Colonic mucosa (tissue), 4 donors: ENCODE measurements at regions not wholly inside any gene's neighbourhood (a gene's known extent, or its start where the extent isn't known, plus 50 kb on each side); places are given as distances from the start of the nearest gene placed in this dataset.

Experiments used
- DNase-seq: peaks from one replicate; pipeline ENCODE4 v3.0.0-alpha.2; 2020
- H3K27ac ChIP-seq: fragments of 200-600 bp; one replicate; pipeline ENCODE4 v1.8.0; 2021
- H3K27me3 ChIP-seq: fragments of 200-600 bp; one replicate; pipeline ENCODE4 v1.8.0; 2021
- H3K36me3 ChIP-seq: fragments of 200-600 bp; one replicate; pipeline ENCODE4 v1.8.0; 2021
- H3K4me1 ChIP-seq: fragments of 200-600 bp; one replicate; pipeline ENCODE4 v1.8.0; 2021; ENCODE audit warnings: mild to moderate bottlenecking
- H3K4me3 ChIP-seq: fragments of 200-600 bp; one replicate; pipeline ENCODE4 v1.8.0; 2021
- H3K9ac ChIP-seq, 2 donors: one replicate each; pipeline ENCODE4 v1.7.0; 2013; ENCODE audit warnings: control low read depth in 2 of 2, low read depth in 2 of 2, low read length in 2 of 2
- H3K9me3 ChIP-seq: fragments of 200-600 bp; one replicate; pipeline ENCODE4 v1.8.0; 2021
- CTCF ChIP-seq: fragments of 200-600 bp; IDR thresholded peaks from one replicate; pipeline ENCODE4 v1.8.0; 2022; ENCODE audit warnings: antibody characterized with exemption, mild to moderate bottlenecking
- intact Hi-C: fragments of 100-400 bp; cut with DNase I; formaldehyde crosslinking; loops from one replicate; pipeline ENCODE4 v1.14.1; 2022
- donor health status: healthy.
- donor health status: DM: no; HTN: no; CAD: no.
- donor health status: DM: no; HTN: no; CAD: no.

- Histone ChIP-seq H3K36me3 (no peaks in the 10 kb centered on the region), H3K27me3 (no peaks in the 10 kb centered on the region), H3K9me3 (no peaks in the 10 kb centered on the region), H3K9ac (no peak overlapping the region), H3K27ac (no peak overlapping the region), H3K4me1 (no peaks in the 10 kb centered on the region), H3K4me3 (no peak overlapping the region)
- intact Hi-C loops: no loop called here
- no peak for TF ChIP-seq CTCF
- no peak for DNase-seq
Measured at GRCh38 chr3:40837300-40837699, 312.5 kb downstream of the ZNF621 start.

GRCh38 chr3:40841131-40841530 is 316.4 kb downstream of the ZNF621 start:
- Histone ChIP-seq H3K9me3 (no peaks in the 10 kb centered on the region), H3K4me1 (no peaks in the 10 kb centered on the region), H3K27me3 (no peaks in the 10 kb centered on the region), H3K9ac (no peak overlapping the region), H3K27ac (no peak overlapping the region), H3K4me3 (no peak overlapping the region), H3K36me3 (no peaks in the 10 kb centered on the region)
- intact Hi-C loops: no loop called here
- no peak for DNase-seq
- no peak for TF ChIP-seq CTCF

- no peak overlapping the region for H3K4me3 ChIP-seq
- no peak overlapping the region for H3K9ac ChIP-seq
- H3K27me3 ChIP-seq: no peaks in the 10 kb centered on the region
- no peaks in the 10 kb centered on the region for H3K9me3 ChIP-seq
- no peaks in the 10 kb centered on the region for H3K4me1 ChIP-seq
- intact Hi-C loops: no loop called here
- H3K36me3 ChIP-seq: no peaks in the 10 kb centered on the region
- DNase-seq: no peak
- TF ChIP-seq CTCF: no peak
- H3K27ac ChIP-seq: no peak overlapping the region
Measured at GRCh38 chr3:40841570-40842109, 316.9 kb downstream of the ZNF621 start.

GRCh38 chr3:40842714-40843113 is 318.0 kb downstream of the ZNF621 start:
- H3K27ac ChIP-seq: no peak overlapping the region
- no peak overlapping the region for H3K9ac ChIP-seq
- no peak for DNase-seq

GRCh38 chr3:40843208-40843624 is 318.5 kb downstream of the ZNF621 start:
- no peaks in the 10 kb centered on the region for H3K9me3 ChIP-seq
- no peaks in the 10 kb centered on the region for H3K4me1 ChIP-seq
- no peak overlapping the region for H3K27ac ChIP-seq
- DNase-seq: no peak
- H3K4me3 ChIP-seq: no peak overlapping the region
- TF ChIP-seq CTCF: no peak
- H3K36me3 ChIP-seq: no peaks in the 10 kb centered on the region
- H3K27me3 ChIP-seq: no peaks in the 10 kb centered on the region
- no peak overlapping the region for H3K9ac ChIP-seq
- intact Hi-C loops: no loop called here

More at GRCh38 chr3:40842714-40843113, 318.0 kb downstream of the ZNF621 start:
- Histone ChIP-seq H3K36me3 (no peaks in the 10 kb centered on the region), H3K4me1 (no peaks in the 10 kb centered on the region), H3K27me3 (no peaks in the 10 kb centered on the region), H3K4me3 (no peak overlapping the region), H3K9me3 (no peaks in the 10 kb centered on the region)
- intact Hi-C loops: no loop called here
- TF ChIP-seq CTCF: no peak
